Muscle layer of duodenum (tissue), 2 donors: ENCODE measurements at regions not wholly inside any gene's neighbourhood (a gene's known extent, or its start where the extent isn't known, plus 50 kb on each side); places are given as distances from the start of the nearest gene placed in this dataset.

ENCODE experiments used
- H3K27ac ChIP-seq: one replicate; pipeline ENCODE4 v1.7.0; 2013; ENCODE audit warnings: mild to moderate bottlenecking, low read length
- H3K27me3 ChIP-seq: one replicate; pipeline ENCODE4 v1.7.0; 2013; ENCODE audit warnings: low read depth, mild to moderate bottlenecking, control low read depth, low read length
- H3K36me3 ChIP-seq, 2 donors: one replicate each; pipeline ENCODE4 v1.7.0; 2013; ENCODE audit warnings: low read length in 2 of 2, control low read depth in 1 of 2, mild to moderate bottlenecking in 1 of 2; ENCODE audit not compliant: insufficient read depth in 2 of 2, control insufficient read depth in 1 of 2
- H3K4me1 ChIP-seq, 2 donors: one replicate each; pipeline ENCODE4 v1.7.0; 2013; ENCODE audit warnings: low read length in 2 of 2, mild to moderate bottlenecking in 2 of 2, control low read depth in 1 of 2, moderate library complexity in 1 of 2; ENCODE audit not compliant: insufficient read depth in 2 of 2, control insufficient read depth in 1 of 2
- H3K4me3 ChIP-seq, 2 donors: one replicate each; pipeline ENCODE4 v1.7.0; 2013; ENCODE audit warnings: low read length in 2 of 2, low read depth in 1 of 2, mild to moderate bottlenecking in 1 of 2
- H3K9me3 ChIP-seq, 2 donors: one replicate each; pipeline ENCODE4 v1.7.0; 2013; ENCODE audit warnings: low read length in 2 of 2, control low read depth in 1 of 2, mild to moderate bottlenecking in 1 of 2; ENCODE audit not compliant: control insufficient read depth in 1 of 2
- donor health status: healthy.

GRCh38 chr6:169885831-169886230 lies 134.4 kb downstream of the ERMARD start:
- H3K27ac ChIP-seq: no peak overlapping the region

GRCh38 chr6:169885131-169885530 lies 133.7 kb downstream of the ERMARD start:
- no peak overlapping the region for H3K4me3 ChIP-seq
- no peak overlapping the region for H3K27ac ChIP-seq
- H3K36me3 ChIP-seq: no peaks in the 10 kb centered on the region
- no peaks in the 10 kb centered on the region for H3K9me3 ChIP-seq
- H3K4me1 ChIP-seq: no peaks in the 10 kb centered on the region
- no peaks in the 10 kb centered on the region for H3K27me3 ChIP-seq

More at GRCh38 chr6:169885831-169886230, 134.4 kb downstream of the ERMARD start:
- no peaks in the 10 kb centered on the region for H3K4me1 ChIP-seq
- H3K36me3 ChIP-seq: no peaks in the 10 kb centered on the region
- no peak overlapping the region for H3K4me3 ChIP-seq
- H3K9me3 ChIP-seq: no peaks in the 10 kb centered on the region
- H3K27me3 ChIP-seq: no peaks in the 10 kb centered on the region

GRCh38 chr6:169884158-169884557 lies 132.7 kb downstream of the ERMARD start:
- Histone ChIP-seq H3K9me3 (no peaks in the 10 kb centered on the region), H3K4me1 (no peaks in the 10 kb centered on the region), H3K4me3 (no peak overlapping the region), H3K27me3 (no peaks in the 10 kb centered on the region), H3K36me3 (no peaks in the 10 kb centered on the region), H3K27ac (no peak overlapping the region)

GRCh38 chr6:169883316-169883715 lies 131.9 kb downstream of the ERMARD start:
- no peak overlapping the region for H3K4me3 ChIP-seq
- H3K9me3 ChIP-seq: no peaks in the 10 kb centered on the region
- H3K36me3 ChIP-seq: no peaks in the 10 kb centered on the region
- H3K27me3 ChIP-seq: no peaks in the 10 kb centered on the region
- no peaks in the 10 kb centered on the region for H3K4me1 ChIP-seq
- no peak overlapping the region for H3K27ac ChIP-seq

- no peak overlapping the region for H3K4me3 ChIP-seq
- H3K27ac ChIP-seq: no peak overlapping the region
- H3K4me1 ChIP-seq: no peaks in the 10 kb centered on the region
- H3K36me3 ChIP-seq: no peaks in the 10 kb centered on the region
- H3K27me3 ChIP-seq: no peaks in the 10 kb centered on the region
- H3K9me3 ChIP-seq: no peaks in the 10 kb centered on the region
These were observed 130.6 kb downstream of the ERMARD start for GRCh38 chr6:169881976-169882375.

- no peaks in the 10 kb centered on the region for H3K36me3 ChIP-seq
- no peak overlapping the region for H3K4me3 ChIP-seq
- no peaks in the 10 kb centered on the region for H3K27me3 ChIP-seq
- no peaks in the 10 kb centered on the region for H3K4me1 ChIP-seq
- no peaks in the 10 kb centered on the region for H3K9me3 ChIP-seq
- H3K27ac ChIP-seq: no peak overlapping the region
These were observed 130.0 kb downstream of the ERMARD start for GRCh38 chr6:169881398-169881797.

GRCh38 chr6:169880516-169880915 lies 129.1 kb downstream of the ERMARD start:
- H3K27me3 ChIP-seq: no peaks in the 10 kb centered on the region
- no peak overlapping the region for H3K27ac ChIP-seq
- no peaks in the 10 kb centered on the region for H3K4me1 ChIP-seq
- no peaks in the 10 kb centered on the region for H3K36me3 ChIP-seq
- H3K9me3 ChIP-seq: no peaks in the 10 kb centered on the region
- no peak overlapping the region for H3K4me3 ChIP-seq

GRCh38 chr6:169869301-169869700 lies 117.9 kb downstream of the ERMARD start:
- Histone ChIP-seq H3K4me3 (no peak overlapping the region), H3K27me3 (no peaks in the 10 kb centered on the region), H3K36me3 (no peaks in the 10 kb centered on the region), H3K9me3 (no peaks in the 10 kb centered on the region), H3K27ac (no peak overlapping the region), H3K4me1 (peaks cover 0 to 4% of the 10 kb centered on the region in 2 donors)

- Histone ChIP-seq H3K4me1 (peaks cover 0 to 4% of the 10 kb centered on the region in 2 donors), H3K27ac (no peak overlapping the region), H3K36me3 (no peaks in the 10 kb centered on the region), H3K4me3 (no peak overlapping the region), H3K9me3 (no peaks in the 10 kb centered on the region), H3K27me3 (no peaks in the 10 kb centered on the region)
These were observed 117.0 kb downstream of the ERMARD start for GRCh38 chr6:169868458-169868857.

GRCh38 chr6:169867751-169868191 lies 116.3 kb downstream of the ERMARD start:
- H3K4me1 ChIP-seq: peaks cover 0 to 4% of the 10 kb centered on the region in 2 donors
- no peaks in the 10 kb centered on the region for H3K9me3 ChIP-seq
- no peaks in the 10 kb centered on the region for H3K36me3 ChIP-seq
- H3K4me3 ChIP-seq: no peak overlapping the region
- H3K27me3 ChIP-seq: no peaks in the 10 kb centered on the region
- H3K27ac ChIP-seq: no peak overlapping the region

- no peaks in the 10 kb centered on the region for H3K9me3 ChIP-seq
- H3K4me3 ChIP-seq: no peak overlapping the region
- no peaks in the 10 kb centered on the region for H3K36me3 ChIP-seq
- no peak overlapping the region for H3K27ac ChIP-seq
- H3K4me1 ChIP-seq: peaks cover 0 to 4% of the 10 kb centered on the region in 2 donors
- H3K27me3 ChIP-seq: no peaks in the 10 kb centered on the region
These were observed 115.5 kb downstream of the ERMARD start for GRCh38 chr6:169866668-169867521.

GRCh38 chr6:169866140-169866534 lies 114.7 kb downstream of the ERMARD start:
- no peak overlapping the region for H3K27ac ChIP-seq
- no peaks in the 10 kb centered on the region for H3K27me3 ChIP-seq
- H3K9me3 ChIP-seq: no peaks in the 10 kb centered on the region
- no peak overlapping the region for H3K4me3 ChIP-seq
- no peaks in the 10 kb centered on the region for H3K36me3 ChIP-seq
- H3K4me1 ChIP-seq: peaks cover 0 to 4% of the 10 kb centered on the region in 2 donors
